ENCODE measurements at regions not wholly inside any gene's neighbourhood (a gene's known extent, or its start where the extent isn't known, plus 50 kb on each side); places are given as distances from the start of the nearest gene placed in this dataset.
"Not testable (repeated sequence)": the region's sequence is repeated elsewhere in the genome, so short reads cannot be mapped to it uniquely, and the experiment has no call there.

GRCh38 chrX:43225626-43226328 is 430.3 kb upstream of the MAOA start:
- DNase-seq: no peak

GRCh38 chrX:43238461-43238945 is 417.6 kb upstream of the MAOA start:
- DNase-seq: peak; percentile 18

GRCh38 chrX:43239356-43239755 is 416.7 kb upstream of the MAOA start:
- no peak for DNase-seq

- DNase-seq: no peak
These were observed 400.5 kb upstream of the MAOA start for GRCh38 chrX:43255596-43255995.

- no peak for DNase-seq
These were observed 389.6 kb upstream of the MAOA start for GRCh38 chrX:43266487-43266886.

GRCh38 chrX:43267652-43268051 is 388.4 kb upstream of the MAOA start:
- no peak for DNase-seq

GRCh38 chrX:43269201-43269600 is 386.9 kb upstream of the MAOA start:
- peak; percentile 0 for DNase-seq

GRCh38 chrX:43277879-43278278 is 378.2 kb upstream of the MAOA start:
- no peak for DNase-seq

GRCh38 chrX:43278440-43278839 is 377.7 kb upstream of the MAOA start:
- no peak for DNase-seq

GRCh38 chrX:43279341-43279808 is 376.7 kb upstream of the MAOA start:
- no peak for DNase-seq

- DNase-seq: no peak
These were observed 372.9 kb upstream of the MAOA start for GRCh38 chrX:43283187-43283586.

- not testable (repeated sequence) for DNase-seq
These were observed 344.5 kb upstream of the MAOA start for GRCh38 chrX:43311625-43312024.

- no peak for DNase-seq
These were observed 343.1 kb upstream of the MAOA start for GRCh38 chrX:43313035-43313434.

GRCh38 chrX:43314525-43314924 is 341.6 kb upstream of the MAOA start:
- DNase-seq: no peak

- DNase-seq: no peak
These were observed 340.5 kb upstream of the MAOA start for GRCh38 chrX:43315622-43316021.

- no peak for DNase-seq
These were observed 340.0 kb upstream of the MAOA start for GRCh38 chrX:43316146-43316545.

- DNase-seq: no peak
These were observed 338.7 kb upstream of the MAOA start for GRCh38 chrX:43317378-43317777.

- DNase-seq: no peak
These were observed 327.6 kb upstream of the MAOA start for GRCh38 chrX:43328358-43328946.

- no peak for DNase-seq
These were observed 322.6 kb upstream of the MAOA start for GRCh38 chrX:43333543-43333942.

- DNase-seq: no peak
These were observed 310.9 kb upstream of the MAOA start for GRCh38 chrX:43345166-43345565.

- no peak for DNase-seq
These were observed 306.7 kb upstream of the MAOA start for GRCh38 chrX:43349363-43349762.

GRCh38 chrX:43350935-43351334 is 305.2 kb upstream of the MAOA start:
- no peak for DNase-seq

- no peak for DNase-seq
These were observed 298.4 kb upstream of the MAOA start for GRCh38 chrX:43357741-43358140.

- DNase-seq: no peak
These were observed 283.1 kb upstream of the MAOA start for GRCh38 chrX:43373032-43373431.
